Endothelial cell of hepatic sinusoid (primary cell): ENCODE measurements at regions not wholly inside any gene's neighbourhood (a gene's known extent, or its start where the extent isn't known, plus 50 kb on each side); places are given as distances from the start of the nearest gene placed in this dataset.
"Not testable (repeated sequence)": the region's sequence is repeated elsewhere in the genome, so short reads cannot be mapped to it uniquely, and the experiment has no call there.

ENCODE experiments used
- in situ Hi-C: cut with HindIII; loops from 2 replicates; pipeline ENCODE4 v1.10.0; 2017; ENCODE audit warnings: low sequenced_read_pairs

DNA sequence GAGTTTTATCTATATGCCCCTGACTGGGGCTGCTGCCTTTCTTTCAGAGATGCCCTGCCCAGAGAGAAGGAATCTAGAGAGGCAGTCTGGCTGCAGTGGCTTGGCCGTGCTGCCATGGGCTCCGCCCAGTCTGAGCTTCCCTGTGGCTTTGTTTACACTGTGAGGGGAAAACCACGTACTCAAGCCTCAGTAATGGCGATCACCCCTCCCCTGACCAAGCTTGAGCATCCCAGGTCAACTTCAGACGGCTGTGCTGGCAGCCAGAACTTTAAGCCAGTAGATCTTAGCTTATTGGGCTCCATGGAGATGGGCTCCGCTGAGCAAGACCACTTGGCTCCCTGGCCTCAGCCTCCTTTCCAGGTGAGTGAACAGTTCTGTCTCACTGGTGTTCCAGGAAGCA lies 69.0 kb upstream of the DPP6 start:
- in situ Hi-C loops: not testable (repeated sequence)

DNA sequence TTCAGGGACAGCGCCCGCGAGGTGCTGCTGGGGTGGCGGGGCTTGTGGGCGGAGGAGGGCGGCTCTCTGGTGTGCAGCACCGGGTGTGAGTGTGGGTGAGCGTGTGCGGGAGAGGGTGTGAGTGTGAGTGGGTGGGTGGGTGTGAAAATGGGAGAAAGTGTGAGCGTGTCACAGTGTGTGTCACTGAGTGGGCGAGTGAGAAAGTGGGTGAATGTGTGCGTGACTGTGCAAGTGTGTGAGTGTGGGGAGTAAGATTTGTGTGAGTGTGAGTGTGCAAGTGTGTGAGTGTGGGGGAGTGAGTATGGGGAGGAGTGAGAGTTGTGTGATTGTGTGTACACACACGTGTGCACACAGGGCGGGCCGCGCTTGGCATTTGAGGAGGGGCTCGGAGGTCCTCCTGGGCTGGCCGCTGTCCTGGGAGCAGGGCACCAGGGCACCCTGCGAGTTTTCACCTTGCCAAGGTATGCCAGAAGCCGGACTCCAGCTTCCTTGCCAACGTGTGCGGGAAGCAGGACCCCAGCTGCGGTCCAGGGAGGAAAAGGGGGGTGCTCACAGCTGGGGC lies 63.1 kb upstream of the DPP6 start:
- in situ Hi-C loops: not testable (repeated sequence)

DNA sequence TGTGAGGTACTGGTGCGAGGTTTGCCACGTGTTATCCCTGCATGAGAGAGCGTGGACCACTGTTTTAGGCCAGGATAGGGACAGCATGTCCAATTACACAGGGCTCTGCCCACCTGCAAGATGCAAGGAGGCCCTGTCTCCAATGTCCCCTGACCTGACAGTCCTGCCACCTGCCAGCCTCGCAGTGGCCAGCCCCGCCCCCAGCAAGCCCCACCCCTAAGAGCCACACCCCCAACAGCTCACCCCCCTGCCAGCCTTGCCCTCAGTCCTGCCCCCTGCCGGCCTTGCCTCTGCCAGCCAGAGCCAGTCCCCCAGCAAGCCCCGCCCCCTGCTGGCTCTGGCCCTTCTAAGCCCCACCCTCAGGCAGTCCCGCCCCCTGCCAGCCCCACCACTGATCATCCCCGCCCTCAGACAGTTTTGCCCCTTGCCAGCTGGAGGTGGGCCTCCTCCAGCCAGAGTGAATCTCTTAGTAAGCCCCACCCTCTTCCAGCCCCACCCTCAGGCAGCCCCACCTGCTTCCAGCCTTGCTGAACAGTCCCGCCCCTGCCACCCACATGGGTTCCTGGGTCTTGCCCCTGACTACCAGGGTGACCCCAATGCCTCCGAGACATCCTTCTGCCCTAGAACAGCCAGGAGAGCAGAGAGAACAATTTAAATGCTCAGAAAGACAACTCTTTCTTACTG lies 62.3 kb upstream of the DPP6 start:
- in situ Hi-C loops: not testable (repeated sequence)

GRCh38 chr7:153991471-153991870 lies 60.7 kb upstream of the DPP6 start:
- in situ Hi-C loops: not testable (repeated sequence)

- in situ Hi-C loops: not testable (repeated sequence)
Measured at GRCh38 chr7:153993402-153993801, 58.8 kb upstream of the DPP6 start.

GRCh38 chr7:153998896-153999295 lies 53.3 kb upstream of the DPP6 start:
- in situ Hi-C loops: not testable (repeated sequence)
